Activated naive CD8-positive, alpha-beta T cell treated with anti-CD3 and anti-CD28 coated beads, Interleukin-2, amount 50 U/mL, for 24 hours (primary cell): ENCODE measurements at regions not wholly inside any gene's neighbourhood (a gene's known extent, or its start where the extent isn't known, plus 50 kb on each side); places are given as distances from the start of the nearest gene placed in this dataset.

ENCODE experiments used
- ATAC-seq: fragments of 150-1000 bp; cut with Tn5 transposase; one replicate; pipeline ENCODE4 v1.10.0; 2021
- DNase-seq: peaks from one replicate; pipeline ENCODE4 v3.0.0; 2021
- H3K27ac Mint-ChIP-seq: one replicate; pipeline ENCODE4 v1.8.0; 2021; ENCODE audit warnings: mild to moderate bottlenecking, mixed read lengths
- H3K27me3 Mint-ChIP-seq: one replicate; pipeline ENCODE4 v1.8.0; 2021; ENCODE audit warnings: mixed read lengths
- H3K36me3 Mint-ChIP-seq: one replicate; pipeline ENCODE4 v1.8.0; 2021; ENCODE audit warnings: low read depth, mixed read lengths
- H3K4me1 Mint-ChIP-seq: one replicate; pipeline ENCODE4 v1.8.0; 2021; ENCODE audit warnings: mixed read lengths
- H3K4me3 Mint-ChIP-seq: one replicate; pipeline ENCODE4 v1.8.0; 2021; ENCODE audit warnings: mild to moderate bottlenecking, moderate library complexity, mixed read lengths
- H3K9me3 Mint-ChIP-seq: one replicate; pipeline ENCODE4 v1.8.0; 2021; ENCODE audit warnings: mixed read lengths

DNA sequence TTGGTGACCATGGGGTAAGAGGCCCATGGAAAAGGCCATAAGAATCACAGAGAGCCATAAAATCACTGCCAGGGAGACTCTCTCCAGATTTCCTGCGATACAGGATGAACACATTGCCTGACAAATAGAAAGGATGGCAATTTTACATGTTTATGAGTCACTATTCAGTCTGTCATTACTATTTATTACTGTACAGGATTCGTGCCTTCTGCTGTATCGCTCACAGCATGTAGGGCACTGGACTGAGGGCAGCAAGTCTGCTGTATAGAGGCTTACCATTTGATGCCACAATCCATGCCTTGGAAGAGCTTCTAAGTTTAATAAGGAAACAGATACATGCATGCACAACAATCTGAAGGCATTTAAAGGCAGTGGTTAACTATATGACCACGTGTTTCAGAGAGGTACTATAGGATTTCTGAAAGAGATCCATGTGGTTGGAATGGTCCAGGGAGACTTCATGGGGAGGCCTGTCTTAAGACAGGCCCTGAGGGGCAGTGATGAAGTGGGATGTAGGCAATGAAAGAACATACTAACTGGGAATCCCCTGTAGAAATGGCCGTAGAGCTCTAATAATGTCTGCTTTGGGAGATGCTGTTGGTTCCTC is 702.4 kb upstream of the RAB6C start:
- H3K9me3 Mint-ChIP-seq, result no peaks in the 10 kb centered on the region
- ATAC-seq, result no peak
- H3K27ac Mint-ChIP-seq, result no peak overlapping the region
- no peak overlapping the region for H3K4me3 Mint-ChIP-seq
- H3K27me3 Mint-ChIP-seq, result no peaks in the 10 kb centered on the region
- DNase-seq, result no peak
- H3K4me1 Mint-ChIP-seq, result no peaks in the 10 kb centered on the region
- no peaks in the 10 kb centered on the region for H3K36me3 Mint-ChIP-seq

GRCh38 chr2:129277585-129277981 is 701.9 kb upstream of the RAB6C start:
- Mint-ChIP-seq H3K27me3 (no peaks in the 10 kb centered on the region), H3K27ac (no peak overlapping the region), H3K9me3 (no peaks in the 10 kb centered on the region), H3K4me3 (no peak overlapping the region), H3K36me3 (no peaks in the 10 kb centered on the region), H3K4me1 (no peaks in the 10 kb centered on the region)
- DNase-seq (no peak), ATAC-seq (no peak)

GRCh38 chr2:129281791-129282530 is 697.5 kb upstream of the RAB6C start:
- H3K27ac Mint-ChIP-seq, result no peak overlapping the region
- H3K4me3 Mint-ChIP-seq, result no peak overlapping the region
- DNase-seq, result no peak
- H3K36me3 Mint-ChIP-seq, result no peaks in the 10 kb centered on the region
- ATAC-seq, result no peak
- H3K9me3 Mint-ChIP-seq, result peaks cover 3% of the 10 kb centered on the region
- H3K27me3 Mint-ChIP-seq, result peaks cover 2% of the 10 kb centered on the region
- H3K4me1 Mint-ChIP-seq, result no peaks in the 10 kb centered on the region

GRCh38 chr2:129285012-129285411 is 694.5 kb upstream of the RAB6C start:
- H3K27ac Mint-ChIP-seq, result no peak overlapping the region
- peaks cover 2% of the 10 kb centered on the region for H3K27me3 Mint-ChIP-seq
- no peak overlapping the region for H3K4me3 Mint-ChIP-seq
- ATAC-seq, result no peak
- no peak for DNase-seq
- peaks cover 3% of the 10 kb centered on the region for H3K9me3 Mint-ChIP-seq
- no peaks in the 10 kb centered on the region for H3K4me1 Mint-ChIP-seq
- no peaks in the 10 kb centered on the region for H3K36me3 Mint-ChIP-seq

GRCh38 chr2:129293326-129293725 is 686.1 kb upstream of the RAB6C start:
- no peak for ATAC-seq
- no peak overlapping the region for H3K27ac Mint-ChIP-seq
- H3K36me3 Mint-ChIP-seq, result no peaks in the 10 kb centered on the region
- H3K4me1 Mint-ChIP-seq, result no peaks in the 10 kb centered on the region
- H3K9me3 Mint-ChIP-seq, result peaks cover 15% of the 10 kb centered on the region
- H3K27me3 Mint-ChIP-seq, result no peaks in the 10 kb centered on the region
- no peak for DNase-seq
- H3K4me3 Mint-ChIP-seq, result no peak overlapping the region

- H3K4me1 Mint-ChIP-seq, result no peaks in the 10 kb centered on the region
- no peak overlapping the region for H3K4me3 Mint-ChIP-seq
- H3K27ac Mint-ChIP-seq, result no peak overlapping the region
- no peaks in the 10 kb centered on the region for H3K36me3 Mint-ChIP-seq
- H3K9me3 Mint-ChIP-seq, result peaks cover 15% of the 10 kb centered on the region
- ATAC-seq, result no peak
- H3K27me3 Mint-ChIP-seq, result no peaks in the 10 kb centered on the region
- DNase-seq, result no peak
These were observed 683.1 kb upstream of the RAB6C start for GRCh38 chr2:129296396-129296795.

DNA sequence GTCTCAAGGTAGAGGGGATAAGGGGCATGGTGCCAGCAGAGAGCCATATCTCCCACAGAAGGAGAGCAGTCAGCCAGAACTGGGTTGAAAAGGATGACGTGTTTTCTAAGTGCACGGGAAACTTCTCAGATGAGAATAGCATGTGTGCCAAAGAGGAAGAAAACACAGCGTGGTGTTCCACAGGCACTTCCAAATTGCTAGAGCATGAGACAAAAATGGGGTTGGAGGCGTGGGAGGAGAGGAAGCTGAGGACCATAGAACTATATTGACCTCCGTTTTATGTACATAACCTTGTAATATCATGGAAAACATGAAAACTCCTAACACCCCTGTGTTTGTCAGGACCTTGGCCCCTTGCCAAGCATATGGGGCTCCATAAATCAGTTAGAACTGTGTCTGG is 682.7 kb upstream of the RAB6C start:
- Mint-ChIP-seq H3K4me1 (no peaks in the 10 kb centered on the region), H3K4me3 (no peak overlapping the region), H3K27me3 (no peaks in the 10 kb centered on the region), H3K27ac (no peak overlapping the region), H3K36me3 (no peaks in the 10 kb centered on the region), H3K9me3 (peaks cover 15% of the 10 kb centered on the region)
- DNase-seq (no peak), ATAC-seq (no peak)

- no peaks in the 10 kb centered on the region for H3K27me3 Mint-ChIP-seq
- no peak overlapping the region for H3K27ac Mint-ChIP-seq
- H3K36me3 Mint-ChIP-seq, result no peaks in the 10 kb centered on the region
- ATAC-seq, result no peak
- no peak overlapping the region for H3K4me3 Mint-ChIP-seq
- H3K4me1 Mint-ChIP-seq, result no peaks in the 10 kb centered on the region
- no peak for DNase-seq
- H3K9me3 Mint-ChIP-seq, result peaks cover 15% of the 10 kb centered on the region
These were observed 682.0 kb upstream of the RAB6C start for GRCh38 chr2:129297430-129297829.

DNA sequence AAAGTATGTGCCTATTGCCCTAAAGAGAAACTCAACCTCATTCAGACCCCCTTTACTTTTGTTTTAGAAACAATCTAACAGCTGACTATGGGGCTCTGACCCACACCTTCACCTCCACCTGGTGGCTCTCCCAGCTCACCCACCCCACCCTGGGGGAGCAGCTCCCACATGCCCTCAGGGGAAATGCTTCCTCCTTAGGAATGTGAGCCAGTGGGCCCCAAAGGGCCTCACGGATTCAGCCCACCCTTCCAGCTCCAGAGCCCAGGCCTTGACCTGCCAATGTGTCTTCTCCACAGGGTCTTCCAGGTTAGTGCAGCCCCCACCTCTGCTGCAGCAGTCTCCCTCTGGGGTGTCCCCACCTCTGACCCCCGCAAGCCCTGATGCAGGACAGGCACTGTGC is 680.1 kb upstream of the RAB6C start:
- Mint-ChIP-seq H3K9me3 (peaks cover 9% of the 10 kb centered on the region), H3K4me3 (no peak overlapping the region), H3K27ac (no peak overlapping the region), H3K4me1 (no peaks in the 10 kb centered on the region), H3K27me3 (no peaks in the 10 kb centered on the region), H3K36me3 (no peaks in the 10 kb centered on the region)
- ATAC-seq, result no peak
- no peak for DNase-seq

GRCh38 chr2:129299756-129300155 is 679.7 kb upstream of the RAB6C start:
- H3K27ac Mint-ChIP-seq, result no peak overlapping the region

DNA sequence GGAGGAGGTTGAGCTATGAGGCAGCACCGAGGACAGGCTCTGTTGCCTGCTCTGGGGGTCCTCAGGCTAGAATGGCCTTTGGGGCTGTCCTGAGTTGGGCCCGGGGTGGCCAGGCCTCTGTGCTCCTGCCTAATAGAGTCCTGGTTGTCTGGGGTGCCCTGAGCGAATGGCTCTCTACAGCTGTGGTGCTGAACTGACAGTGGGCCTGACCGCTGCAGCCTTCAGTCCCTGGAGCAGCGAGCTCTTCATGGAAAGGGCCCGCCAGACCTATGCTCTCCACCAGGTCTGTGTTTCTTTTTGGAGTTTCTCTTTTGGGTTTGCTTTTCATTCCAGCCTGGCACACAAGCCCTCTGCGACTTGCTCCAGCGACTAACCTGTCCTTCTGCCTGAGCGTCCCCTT is 679.0 kb upstream of the RAB6C start:
- DNase-seq, result no peak
- Mint-ChIP-seq H3K9me3 (peaks cover 6% of the 10 kb centered on the region), H3K4me1 (no peaks in the 10 kb centered on the region), H3K27ac (no peak overlapping the region), H3K27me3 (no peaks in the 10 kb centered on the region), H3K4me3 (no peak overlapping the region), H3K36me3 (no peaks in the 10 kb centered on the region)
- no peak for ATAC-seq

More at GRCh38 chr2:129299756-129300155, 679.7 kb upstream of the RAB6C start:
- peaks cover 7% of the 10 kb centered on the region for H3K9me3 Mint-ChIP-seq
- ATAC-seq (no peak), DNase-seq (no peak)
- no peaks in the 10 kb centered on the region for H3K27me3 Mint-ChIP-seq
- H3K36me3 Mint-ChIP-seq, result no peaks in the 10 kb centered on the region
- no peaks in the 10 kb centered on the region for H3K4me1 Mint-ChIP-seq
- H3K4me3 Mint-ChIP-seq, result no peak overlapping the region

- no peaks in the 10 kb centered on the region for H3K36me3 Mint-ChIP-seq
- no peaks in the 10 kb centered on the region for H3K4me1 Mint-ChIP-seq
- H3K9me3 Mint-ChIP-seq, result no peaks in the 10 kb centered on the region
- H3K4me3 Mint-ChIP-seq, result no peak overlapping the region
- ATAC-seq, result no peak
- no peak overlapping the region for H3K27ac Mint-ChIP-seq
- DNase-seq, result no peak
- no peaks in the 10 kb centered on the region for H3K27me3 Mint-ChIP-seq
These were observed 678.0 kb upstream of the RAB6C start for GRCh38 chr2:129301431-129301913.

DNA sequence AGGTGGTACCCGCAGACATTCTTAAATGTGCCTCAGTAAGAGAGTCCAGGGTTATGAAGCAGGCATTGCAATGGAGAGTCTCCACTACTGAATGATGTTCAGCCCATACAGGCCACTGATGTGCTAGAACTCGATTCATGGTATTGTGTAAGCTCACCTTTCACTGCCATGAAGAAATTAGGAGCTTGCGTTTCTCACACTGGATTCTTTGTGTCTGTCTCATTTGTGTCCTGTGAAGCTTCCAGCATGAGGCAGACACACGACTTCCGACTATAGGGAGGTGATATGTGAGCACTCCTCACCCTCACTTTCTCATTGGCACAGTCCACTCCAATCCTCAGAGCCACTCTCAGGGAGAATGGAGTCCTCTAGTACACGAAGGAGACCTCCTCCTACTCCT is 677.4 kb upstream of the RAB6C start:
- H3K36me3 Mint-ChIP-seq, result no peaks in the 10 kb centered on the region
- no peak overlapping the region for H3K4me3 Mint-ChIP-seq
- DNase-seq (no peak), ATAC-seq (no peak)
- no peak overlapping the region for H3K27ac Mint-ChIP-seq
- H3K4me1 Mint-ChIP-seq, result no peaks in the 10 kb centered on the region
- no peaks in the 10 kb centered on the region for H3K9me3 Mint-ChIP-seq
- no peaks in the 10 kb centered on the region for H3K27me3 Mint-ChIP-seq

DNA sequence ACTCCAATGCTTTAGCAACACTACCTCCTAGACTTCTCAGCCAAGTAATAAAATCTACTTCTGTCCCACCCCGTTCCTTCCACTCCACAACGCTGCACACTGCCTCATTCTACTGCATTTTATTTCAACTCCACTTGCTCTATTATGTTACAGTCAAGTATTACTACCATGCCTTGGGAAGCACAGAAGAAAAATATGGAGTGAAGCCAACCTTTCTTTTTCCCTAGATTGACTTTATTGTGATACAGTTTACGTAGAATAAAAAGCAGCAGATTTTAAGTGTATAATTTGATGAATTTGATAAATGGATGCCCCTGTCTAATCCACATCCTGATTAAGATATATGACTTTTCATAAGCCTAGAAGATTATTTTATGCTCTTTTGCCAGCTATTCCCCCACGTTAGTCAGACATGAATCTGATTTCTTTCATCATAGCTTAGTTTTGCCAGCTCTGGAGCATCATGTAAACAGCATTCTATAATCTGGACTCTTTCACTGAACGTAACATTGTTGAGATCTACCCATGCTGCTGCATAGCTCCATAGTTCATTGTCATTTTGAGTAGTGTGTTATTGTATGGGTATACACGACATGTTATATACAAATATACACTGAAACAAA is 676.8 kb upstream of the RAB6C start:
- H3K27me3 Mint-ChIP-seq, result no peaks in the 10 kb centered on the region
- H3K27ac Mint-ChIP-seq, result no peak overlapping the region
- ATAC-seq (no peak), DNase-seq (no peak)
- no peaks in the 10 kb centered on the region for H3K4me1 Mint-ChIP-seq
- no peak overlapping the region for H3K4me3 Mint-ChIP-seq
- H3K9me3 Mint-ChIP-seq, result no peaks in the 10 kb centered on the region
- no peaks in the 10 kb centered on the region for H3K36me3 Mint-ChIP-seq

DNA sequence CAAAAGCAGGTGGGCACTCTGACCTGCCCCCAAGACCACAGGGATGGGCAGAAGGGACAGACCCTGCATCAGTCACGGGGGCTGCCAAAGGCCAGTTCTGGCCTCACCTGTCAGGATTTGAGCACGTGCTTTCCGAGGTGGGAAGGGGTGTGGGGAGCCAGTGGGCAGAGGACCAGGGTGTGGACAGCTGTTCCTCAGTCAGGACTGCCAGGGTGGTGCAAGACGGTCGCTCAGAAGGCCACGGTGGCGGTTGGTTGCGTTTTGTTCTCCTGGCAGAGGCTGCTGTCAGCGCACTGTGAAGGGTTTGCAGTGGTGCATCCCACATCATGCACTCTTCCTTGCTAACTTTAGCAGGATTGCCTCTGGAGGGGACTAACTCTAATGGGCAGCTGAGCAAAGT is 665.3 kb upstream of the RAB6C start:
- ATAC-seq (no peak), DNase-seq (no peak)
- no peaks in the 10 kb centered on the region for H3K9me3 Mint-ChIP-seq
- no peak overlapping the region for H3K27ac Mint-ChIP-seq
- no peaks in the 10 kb centered on the region for H3K4me1 Mint-ChIP-seq
- H3K27me3 Mint-ChIP-seq, result no peaks in the 10 kb centered on the region
- H3K36me3 Mint-ChIP-seq, result no peaks in the 10 kb centered on the region
- no peak overlapping the region for H3K4me3 Mint-ChIP-seq
